ENCODE measurements at regions not wholly inside any gene's neighbourhood (a gene's known extent, or its start where the extent isn't known, plus 50 kb on each side); places are given as distances from the start of the nearest gene placed in this dataset.
"Not testable (repeated sequence)": the region's sequence is repeated elsewhere in the genome, so short reads cannot be mapped to it uniquely, and the experiment has no call there.

DNA sequence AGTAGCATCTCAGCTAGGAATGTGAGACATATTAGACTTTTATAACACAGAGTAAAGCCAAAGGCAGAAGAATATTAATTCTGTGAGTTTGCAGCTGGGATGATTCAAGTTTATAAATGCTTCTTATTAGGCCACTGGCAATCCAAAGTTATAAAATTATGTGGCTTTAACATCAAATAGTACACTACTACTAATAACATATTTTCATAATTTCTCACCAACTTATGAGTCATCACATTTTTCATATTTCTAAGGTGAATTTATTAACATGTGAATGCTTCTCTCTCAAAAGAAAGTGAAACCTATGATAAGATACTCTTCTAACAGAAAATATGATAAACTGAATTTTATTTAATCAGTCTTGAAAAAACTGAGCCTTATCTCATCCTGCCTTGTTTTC lies 1348.2 kb upstream of the ALCAM start:
- Histone ChIP-seq H3K27me3 (no peaks in the 10 kb centered on the region), H3K27ac (no peak overlapping the region), H3K4me1 (no peaks in the 10 kb centered on the region), H3K36me3 (no peaks in the 10 kb centered on the region), H3K4me3 (no peak overlapping the region), H3K9me3 (peaks cover 0 to 48% (median 5%) of the 10 kb centered on the region in 12 donors)
- DNase-seq (no peak), ATAC-seq (no peak)
- intact Hi-C loops (cut with DNase I) = no loop called here
- TF ChIP-seq POLR2A (IDR thresholded peaks at IDR 0.05) = no peak
- TF ChIP-seq, protein P1, sequence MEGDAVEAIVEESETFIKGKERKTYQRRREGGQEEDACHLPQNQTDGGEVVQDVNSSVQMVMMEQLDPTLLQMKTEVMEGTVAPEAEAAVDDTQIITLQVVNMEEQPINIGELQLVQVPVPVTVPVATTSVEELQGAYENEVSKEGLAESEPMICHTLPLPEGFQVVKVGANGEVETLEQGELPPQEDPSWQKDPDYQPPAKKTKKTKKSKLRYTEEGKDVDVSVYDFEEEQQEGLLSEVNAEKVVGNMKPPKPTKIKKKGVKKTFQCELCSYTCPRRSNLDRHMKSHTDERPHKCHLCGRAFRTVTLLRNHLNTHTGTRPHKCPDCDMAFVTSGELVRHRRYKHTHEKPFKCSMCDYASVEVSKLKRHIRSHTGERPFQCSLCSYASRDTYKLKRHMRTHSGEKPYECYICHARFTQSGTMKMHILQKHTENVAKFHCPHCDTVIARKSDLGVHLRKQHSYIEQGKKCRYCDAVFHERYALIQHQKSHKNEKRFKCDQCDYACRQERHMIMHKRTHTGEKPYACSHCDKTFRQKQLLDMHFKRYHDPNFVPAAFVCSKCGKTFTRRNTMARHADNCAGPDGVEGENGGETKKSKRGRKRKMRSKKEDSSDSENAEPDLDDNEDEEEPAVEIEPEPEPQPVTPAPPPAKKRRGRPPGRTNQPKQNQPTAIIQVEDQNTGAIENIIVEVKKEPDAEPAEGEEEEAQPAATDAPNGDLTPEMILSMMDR (IDR thresholded peaks at IDR 0.05) = no peak

GRCh38 chr3:104031598-104031997 lies 1335.1 kb upstream of the ALCAM start:
- Histone ChIP-seq H3K27ac (no peak overlapping the region), H3K36me3 (no peaks in the 10 kb centered on the region), H3K9me3 (peaks cover 0 to 10% (median 0%) of the 10 kb centered on the region in 12 donors), H3K27me3 (no peaks in the 10 kb centered on the region), H3K4me1 (no peaks in the 10 kb centered on the region), H3K4me3 (no peak overlapping the region)
- no peak for DNase-seq
- TF ChIP-seq, protein P1 (IDR thresholded peaks at IDR 0.05) = no peak
- no peak for TF ChIP-seq POLR2A (IDR thresholded peaks at IDR 0.05)
- no peak for ATAC-seq
- 69 to 79% (median 75%) methylated on average over 1 of the region's 1 CpG for WGBS, 4 donors
- intact Hi-C loops (cut with DNase I) = no loop called here

GRCh38 chr3:104032283-104032682 lies 1334.4 kb upstream of the ALCAM start:
- Histone ChIP-seq H3K27ac (no peak overlapping the region), H3K9me3 (peaks cover 0 to 10% (median 0%) of the 10 kb centered on the region in 12 donors), H3K4me1 (no peaks in the 10 kb centered on the region), H3K36me3 (no peaks in the 10 kb centered on the region), H3K27me3 (no peaks in the 10 kb centered on the region), H3K4me3 (no peak overlapping the region)
- DNase-seq (no peak), ATAC-seq (no peak)
- intact Hi-C loops (cut with DNase I) = no loop called here
- TF ChIP-seq POLR2A (IDR thresholded peaks at IDR 0.05) = no peak
- TF ChIP-seq, protein P1 (IDR thresholded peaks at IDR 0.05) = no peak

- intact Hi-C loops (cut with DNase I) = no loop called here
- H3K4me1 ChIP-seq = no peaks in the 10 kb centered on the region
- no peak overlapping the region for H3K4me3 ChIP-seq
- no peaks in the 10 kb centered on the region for H3K27me3 ChIP-seq
- DNase-seq = no peak
- no peaks in the 10 kb centered on the region for H3K36me3 ChIP-seq
- peaks cover 0 to 12% (median 0%) of the 10 kb centered on the region in 12 donors for H3K9me3 ChIP-seq
- ATAC-seq = no peak
- TF ChIP-seq POLR2A (IDR thresholded peaks at IDR 0.05) = no peak
- TF ChIP-seq, protein P1 (IDR thresholded peaks at IDR 0.05) = no peak
- no peak overlapping the region for H3K27ac ChIP-seq
These were observed 1325.8 kb upstream of the ALCAM start for GRCh38 chr3:104040896-104041295.

DNA sequence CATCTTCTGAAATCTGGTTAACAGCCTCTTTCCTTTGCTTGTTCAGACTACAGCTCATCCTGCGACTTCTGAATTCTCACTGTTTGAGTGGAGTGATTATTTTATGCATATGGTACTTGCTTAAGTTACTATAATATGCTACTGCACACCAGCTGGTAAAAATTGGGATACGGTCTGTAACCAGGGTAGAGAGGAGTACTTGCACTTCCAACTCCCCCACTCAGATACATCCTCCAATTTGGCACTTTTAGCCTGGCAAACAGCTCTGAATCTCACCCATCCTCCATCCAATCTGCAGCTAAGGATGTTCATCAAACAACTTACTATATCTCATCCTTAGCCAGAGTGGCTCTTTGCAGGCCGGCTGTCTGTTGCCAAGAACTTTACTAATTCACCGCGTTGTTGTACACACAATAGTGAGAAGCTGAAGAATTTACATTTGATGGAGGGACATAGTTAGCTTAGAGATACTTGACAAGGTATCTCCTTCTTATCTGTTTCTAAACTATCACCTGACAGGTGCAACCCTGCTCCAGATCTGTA lies 1323.6 kb upstream of the ALCAM start:
- H3K27ac ChIP-seq; H3K9me3 ChIP-seq; H3K36me3 ChIP-seq; ATAC-seq; intact Hi-C loops (cut with DNase I); H3K4me1 ChIP-seq; H3K4me3 ChIP-seq; H3K27me3 ChIP-seq; DNase-seq: not testable (repeated sequence)
- 85 to 91% (median 90%) methylated on average over 5 of the region's 5 CpGs for WGBS, 4 donors
